Inflammatory macrophage treated with lipopolysaccharide for 4 hours (primary cell): ENCODE measurements at regions not wholly inside any gene's neighbourhood (a gene's known extent, or its start where the extent isn't known, plus 50 kb on each side); places are given as distances from the start of the nearest gene placed in this dataset.
"Not testable (repeated sequence)": the region's sequence is repeated elsewhere in the genome, so short reads cannot be mapped to it uniquely, and the experiment has no call there.

Source experiments
- DNase-seq: peaks from one replicate; pipeline ENCODE4 v3.0.0-alpha.2; 2020

DNA sequence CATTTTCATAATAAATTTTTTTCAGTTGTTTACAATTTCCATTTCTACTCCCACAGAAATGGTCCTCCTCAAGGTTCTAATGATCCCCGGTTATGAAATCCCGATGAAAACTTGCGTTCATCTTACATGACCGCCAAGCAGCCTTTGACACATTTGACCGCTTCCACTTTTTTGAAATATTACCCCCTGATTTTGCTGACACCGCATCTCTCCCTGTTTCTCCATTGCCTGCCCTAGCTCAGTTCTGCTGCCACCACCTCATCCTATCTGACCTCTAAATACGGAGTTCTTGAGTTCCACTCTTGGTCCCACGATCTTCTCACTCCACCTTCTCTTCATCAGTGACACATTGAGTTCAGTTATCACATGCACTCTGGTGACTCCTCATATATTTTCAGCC is 74.1 kb downstream of the SLC35B3 start:
- DNase-seq = no peak

DNA sequence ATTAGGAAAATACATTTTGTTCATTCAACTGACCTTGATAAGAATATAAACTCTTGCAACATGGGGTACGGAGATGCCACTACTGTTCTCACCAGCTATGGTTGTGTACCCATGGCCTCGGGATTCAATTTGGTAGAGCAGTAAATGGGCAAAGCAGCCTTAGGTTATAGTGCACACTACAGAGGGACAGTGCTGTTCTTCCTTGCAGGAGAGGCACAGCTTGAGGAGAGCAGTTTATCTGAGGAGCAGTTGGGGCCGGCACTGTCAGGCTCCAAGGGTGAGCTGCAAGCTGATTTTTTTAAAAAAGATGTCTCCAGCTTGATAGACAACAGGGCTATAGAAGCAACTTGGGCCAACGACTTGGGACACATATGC is 82.4 kb downstream of the SLC35B3 start:
- DNase-seq = no peak

DNA sequence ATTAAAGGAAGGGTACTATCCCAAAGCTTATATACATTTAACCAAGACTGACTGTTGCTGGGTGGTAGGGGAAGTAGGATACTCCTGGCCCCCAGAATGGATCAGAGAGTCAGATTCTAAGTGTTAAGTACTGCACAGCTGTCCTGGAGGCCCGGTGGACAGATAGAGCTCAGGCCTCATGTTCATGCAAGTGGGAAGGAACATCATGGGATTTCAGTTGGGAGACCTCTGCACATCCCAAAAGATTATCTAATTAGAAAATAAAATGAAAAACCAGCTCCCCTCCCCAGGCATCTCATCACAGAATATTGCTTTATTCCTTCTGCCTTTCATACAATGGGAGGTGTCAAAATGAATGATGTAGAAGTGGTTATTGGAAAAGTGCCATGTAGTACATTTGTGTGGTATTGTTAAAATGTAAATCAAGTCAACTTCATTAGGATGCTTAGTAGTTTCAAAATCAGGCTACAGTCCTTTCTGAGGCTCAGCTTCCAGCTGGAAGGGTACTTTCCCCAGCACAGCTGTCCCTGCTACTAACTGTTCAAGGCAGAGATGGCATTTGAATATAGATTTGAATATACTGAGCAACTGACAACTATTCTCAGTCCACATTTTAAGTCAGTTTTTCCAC is 82.9 kb downstream of the SLC35B3 start:
- DNase-seq = no peak

DNA sequence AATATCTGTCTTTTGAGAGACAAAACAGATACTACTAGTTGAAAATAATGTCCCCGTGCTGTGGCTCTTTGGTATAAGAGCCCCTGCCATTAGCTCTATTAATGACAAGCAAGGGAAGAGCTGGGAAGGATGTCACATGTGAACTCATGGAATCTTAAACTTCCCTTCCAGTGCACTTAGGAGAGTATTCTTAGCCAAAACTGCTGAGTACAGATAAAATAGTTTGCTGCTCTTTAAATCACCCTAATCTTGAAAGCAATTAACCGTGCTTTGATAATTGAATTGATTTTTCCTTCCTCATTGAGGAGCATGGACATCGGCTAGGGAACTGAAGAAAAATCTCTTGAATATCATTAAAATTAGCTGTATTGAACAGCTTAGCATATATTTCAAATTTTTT is 91.7 kb downstream of the SLC35B3 start:
- no peak for DNase-seq

DNA sequence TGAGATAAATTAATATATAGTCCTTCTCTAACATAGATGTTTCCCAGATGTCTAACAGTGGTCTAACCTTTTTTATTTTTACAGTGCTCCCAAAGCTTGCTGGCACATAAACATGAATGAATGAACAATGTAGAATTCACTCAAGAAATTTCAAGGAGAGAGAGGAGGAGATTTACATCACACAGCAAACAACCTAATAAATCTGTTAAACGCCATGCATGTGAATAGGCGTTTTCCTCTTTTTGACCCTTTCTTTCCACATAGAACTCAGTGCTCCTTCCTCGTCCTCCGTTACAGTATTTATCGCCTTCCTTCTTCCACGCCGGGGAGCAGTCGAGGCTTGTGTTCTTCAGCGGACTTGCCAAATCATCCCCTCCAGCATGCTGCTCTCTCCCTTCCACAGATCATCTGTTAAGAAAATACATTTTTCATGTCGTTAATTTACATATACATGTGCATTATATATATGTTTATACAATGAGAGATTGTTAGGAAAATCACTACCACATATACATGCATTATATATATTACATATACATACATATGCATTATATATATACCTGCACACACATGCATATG is 93.0 kb downstream of the SLC35B3 start:
- DNase-seq = no peak

DNA sequence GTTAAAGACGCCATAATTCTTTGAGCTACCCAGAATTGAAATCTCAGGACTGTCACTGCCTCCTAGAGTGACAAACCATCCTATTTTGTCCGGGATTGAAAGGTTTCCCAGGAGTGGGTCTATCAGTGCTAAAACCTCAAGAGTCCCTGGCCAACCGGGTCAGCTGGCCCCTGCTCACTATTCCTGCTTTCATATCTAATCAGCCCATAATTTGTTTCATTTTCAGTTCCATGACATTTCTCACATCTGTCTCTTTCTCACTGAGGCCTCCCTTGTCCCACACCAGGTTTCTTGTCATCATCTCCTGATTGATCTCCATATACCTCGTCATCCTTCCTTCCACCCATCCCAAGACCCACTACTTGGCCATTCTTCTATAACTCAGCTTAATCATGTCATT is 98.2 kb downstream of the SLC35B3 start:
- DNase-seq = no peak

DNA sequence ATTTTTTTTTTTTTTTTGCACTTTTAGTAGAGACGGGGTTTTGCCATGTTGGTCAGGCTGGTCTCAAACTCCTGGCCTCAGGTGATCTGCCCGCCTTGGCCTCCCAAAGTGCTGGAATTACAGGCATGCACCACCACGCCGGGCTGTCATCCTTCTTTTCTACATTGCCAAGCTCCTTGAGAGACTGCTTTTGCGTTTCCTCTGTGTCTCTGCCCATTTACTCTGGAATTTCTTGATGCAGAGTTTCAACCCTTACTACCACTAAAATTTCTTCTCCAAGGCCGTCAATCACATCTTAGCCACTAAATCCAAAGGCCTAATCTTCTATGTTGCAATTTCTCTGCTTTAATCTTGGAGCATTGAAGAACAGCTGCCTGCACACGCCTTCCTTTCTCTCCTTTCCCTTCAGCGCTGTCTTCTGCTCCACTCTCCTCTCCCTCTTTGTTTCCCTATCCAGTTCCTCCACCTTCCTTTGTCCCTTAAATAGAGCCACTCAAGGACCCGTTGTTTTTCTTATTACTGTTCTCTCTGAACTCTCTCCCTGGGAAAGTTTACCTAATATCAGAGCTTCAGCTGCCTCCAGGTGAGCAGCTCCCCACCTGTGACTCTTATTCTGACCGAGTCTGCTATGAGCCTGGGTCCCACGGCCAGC is 98.8 kb downstream of the SLC35B3 start:
- no peak for DNase-seq

DNA sequence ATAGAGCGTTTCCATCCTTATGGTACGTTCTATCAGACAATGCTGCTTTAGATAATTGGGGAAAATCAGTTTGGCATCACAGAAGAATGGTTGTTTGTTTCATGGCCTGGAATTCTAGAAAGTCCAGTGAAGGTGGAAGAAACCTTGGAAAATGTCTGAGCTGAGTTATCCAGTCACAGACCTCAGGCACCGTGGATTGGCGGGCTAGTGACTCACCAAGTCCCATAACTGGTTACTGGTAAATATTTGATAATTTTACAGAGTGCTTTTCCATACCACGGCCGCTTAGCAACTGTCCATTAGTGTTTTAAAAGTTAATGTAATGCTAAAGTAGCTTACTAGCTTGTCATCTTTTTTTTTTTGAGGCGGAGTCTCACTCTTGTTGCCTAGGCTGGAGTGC is 99.4 kb downstream of the SLC35B3 start:
- no peak for DNase-seq

DNA sequence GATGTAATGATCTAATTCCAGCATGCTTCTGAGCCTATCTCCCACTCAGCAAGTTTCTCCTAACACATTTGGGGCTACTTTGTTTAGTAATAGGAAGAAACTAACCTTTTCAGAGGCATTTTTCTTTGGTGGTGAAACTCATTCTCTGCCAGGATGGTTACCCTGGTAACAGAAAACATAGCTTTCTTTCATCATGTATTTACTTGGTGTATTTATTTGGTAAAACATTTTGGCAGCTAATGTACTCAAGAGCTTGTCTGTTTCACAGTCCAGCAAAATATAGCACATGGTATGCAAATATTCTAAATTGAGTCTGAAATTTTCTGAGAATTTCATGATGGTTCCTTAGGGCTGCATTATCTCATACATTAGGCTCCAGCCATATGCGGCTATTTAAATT is 100.0 kb downstream of the SLC35B3 start:
- no peak for DNase-seq

DNA sequence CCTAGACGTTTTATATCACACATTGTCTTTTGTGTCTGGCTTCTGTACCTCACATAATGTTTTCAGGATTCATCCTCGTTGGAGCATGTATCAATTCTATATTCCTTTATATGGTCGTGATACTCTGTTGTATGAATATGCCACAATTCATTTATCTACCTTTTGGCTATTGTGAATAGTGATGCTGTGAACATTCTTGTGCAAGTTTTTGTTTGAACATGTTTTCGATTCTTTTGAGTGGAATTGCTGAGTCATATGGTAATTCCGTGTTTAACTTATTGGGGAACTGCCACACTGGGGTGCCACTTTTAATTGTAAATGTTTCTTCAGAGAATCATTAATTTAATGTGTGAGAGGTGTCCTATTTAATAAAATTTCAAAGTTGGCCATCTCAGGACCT is 101.2 kb downstream of the SLC35B3 start:
- no peak for DNase-seq

DNA sequence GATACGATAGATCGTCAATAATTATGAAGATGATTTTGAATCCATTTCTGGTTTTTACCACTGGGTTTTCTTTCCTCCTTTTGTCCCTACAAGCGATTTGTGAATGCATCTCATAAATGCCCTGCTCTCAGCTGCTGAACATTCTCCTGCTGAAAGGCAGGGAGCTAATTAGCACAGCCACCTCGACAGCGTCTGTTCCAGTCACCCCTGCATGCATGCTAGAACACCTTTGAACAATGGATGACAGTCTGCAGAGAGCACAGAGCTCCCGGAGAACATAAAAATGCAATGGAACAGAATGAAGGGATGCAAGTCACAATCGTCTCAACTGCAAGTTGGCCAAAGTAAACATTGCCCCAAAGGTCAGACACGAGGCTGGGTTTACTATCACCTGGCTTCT is 105.8 kb downstream of the SLC35B3 start:
- no peak for DNase-seq

DNA sequence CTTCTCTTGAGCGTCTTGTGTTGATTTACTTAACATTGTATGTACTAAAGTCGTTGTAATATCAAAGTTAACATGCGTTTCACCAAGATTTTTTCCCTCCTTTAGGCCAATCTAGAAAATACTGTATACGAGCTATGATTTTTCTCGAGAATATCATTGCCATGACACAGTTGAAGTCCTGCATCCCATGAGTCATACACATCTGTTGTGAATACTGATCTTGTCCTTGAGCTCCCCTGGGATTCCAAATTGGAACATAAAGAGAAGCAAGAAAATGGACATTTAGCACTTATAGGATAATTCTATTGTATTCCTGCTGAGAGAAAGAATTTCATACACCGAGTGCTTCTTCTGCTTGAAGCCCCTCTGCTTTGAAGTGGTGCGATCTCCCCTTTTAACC is 109.6 kb downstream of the SLC35B3 start:
- DNase-seq = no peak

DNA sequence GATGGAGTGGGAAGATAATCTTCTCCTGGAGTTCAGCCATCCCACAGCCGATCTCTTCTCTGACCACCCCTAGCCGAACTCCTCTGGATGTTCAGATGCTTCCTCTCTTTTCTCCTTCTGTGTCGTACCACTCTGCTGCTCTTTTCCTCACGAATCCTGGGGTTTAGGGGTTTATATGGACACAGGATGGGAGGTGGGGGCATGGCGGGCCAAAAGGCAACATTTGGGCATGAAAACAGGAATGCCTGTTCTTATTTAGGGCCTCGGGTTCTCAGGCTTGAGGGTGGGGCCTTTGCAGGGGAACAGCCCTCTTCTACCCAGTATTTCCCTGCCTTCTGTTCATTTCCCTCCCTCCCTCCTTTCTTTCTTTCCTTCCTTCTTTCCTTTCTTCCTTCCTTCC is 112.7 kb downstream of the SLC35B3 start:
- no peak for DNase-seq

DNA sequence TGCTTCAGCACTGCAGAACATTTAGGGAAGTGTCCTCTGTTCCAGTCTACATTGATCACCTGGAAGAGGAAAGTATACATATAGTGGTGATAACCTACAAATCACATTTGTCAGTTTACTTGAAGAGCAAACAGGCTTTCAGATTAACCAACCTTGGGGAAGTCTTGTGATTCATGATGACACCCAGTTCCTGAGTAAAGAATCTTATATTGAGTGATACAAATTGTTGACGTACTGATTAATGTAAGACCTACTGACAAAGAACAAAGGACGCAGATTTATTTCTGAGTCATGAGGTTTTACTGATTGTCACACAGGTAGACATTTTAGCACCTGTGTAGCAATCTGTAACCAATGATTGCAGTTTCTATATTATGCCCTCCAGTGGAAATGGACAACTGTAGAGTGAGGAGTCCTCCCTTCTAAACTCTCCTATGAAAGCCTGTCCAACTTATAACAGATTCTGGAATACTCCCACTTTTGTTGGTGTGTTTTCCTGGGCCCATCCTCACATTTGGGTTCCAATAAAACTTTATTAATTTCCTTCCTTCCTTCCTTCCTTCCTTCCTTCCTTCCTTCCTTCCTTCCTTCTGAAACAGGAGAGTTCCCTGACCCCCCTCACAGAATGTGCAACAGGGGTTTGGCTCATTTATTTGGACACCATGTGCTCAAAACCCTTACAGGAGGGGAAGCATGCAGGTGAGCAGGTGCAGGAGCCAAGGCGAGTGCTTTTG is 113.5 kb downstream of the SLC35B3 start:
- no peak for DNase-seq

DNA sequence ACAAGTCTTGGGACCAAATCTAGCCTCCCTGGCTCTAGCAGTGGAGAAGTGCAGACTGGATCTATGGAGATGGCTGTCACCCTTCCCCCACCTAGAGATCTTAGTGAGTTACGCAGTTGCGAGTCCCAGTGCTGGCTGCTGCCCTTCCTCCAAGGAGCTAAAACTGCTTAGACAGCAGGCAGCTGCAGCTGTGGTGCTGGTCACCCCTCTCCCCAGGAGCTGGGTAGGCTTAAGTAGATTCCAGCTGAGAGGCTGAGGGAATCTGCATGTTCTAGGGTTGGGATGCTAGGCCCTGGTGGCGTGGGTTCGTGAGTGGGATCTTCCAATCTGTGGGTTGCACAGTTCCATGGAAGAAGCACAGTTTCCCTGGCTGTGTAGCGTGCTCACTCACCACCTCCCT is 120.2 kb downstream of the SLC35B3 start:
- DNase-seq = no peak

DNA sequence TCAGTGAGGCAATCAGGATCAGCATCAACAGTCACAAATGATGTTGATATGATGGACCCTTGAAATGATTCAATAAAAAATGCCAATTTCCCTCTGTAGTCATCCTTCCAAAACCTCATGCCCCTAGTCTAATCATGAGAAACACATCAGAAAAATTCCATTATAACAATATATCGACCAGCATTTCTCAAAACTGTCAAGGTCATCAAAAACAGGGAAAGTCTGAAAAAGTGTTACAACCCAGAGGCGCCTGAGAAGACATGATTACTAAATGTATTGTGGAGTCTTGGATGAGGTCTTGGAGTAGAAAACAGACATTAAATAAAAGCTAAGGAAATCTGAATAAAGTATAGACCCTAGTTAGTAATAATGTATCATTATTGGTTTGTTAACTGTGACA is 133.8 kb downstream of the SLC35B3 start:
- no peak for DNase-seq

DNA sequence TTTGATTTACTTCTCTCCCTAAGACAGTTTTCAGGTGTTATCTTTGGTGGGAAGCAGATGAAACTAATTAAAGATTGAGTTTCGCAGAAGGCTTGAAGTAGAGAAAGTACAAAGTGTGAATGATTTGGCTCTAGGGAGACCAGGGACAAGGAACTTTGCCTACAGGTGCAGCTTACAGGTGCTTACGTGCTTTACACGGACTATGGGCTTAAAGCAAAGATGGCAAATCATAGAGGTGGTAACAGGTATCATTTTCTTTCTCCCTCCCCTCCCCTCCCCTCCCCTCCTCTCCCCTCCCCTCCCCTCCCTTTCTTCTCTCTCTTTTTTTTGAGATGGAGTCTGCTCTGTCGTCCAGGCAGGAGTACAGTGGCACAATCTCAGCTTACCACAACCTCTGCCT is 136.3 kb downstream of the SLC35B3 start:
- DNase-seq = no peak

DNA sequence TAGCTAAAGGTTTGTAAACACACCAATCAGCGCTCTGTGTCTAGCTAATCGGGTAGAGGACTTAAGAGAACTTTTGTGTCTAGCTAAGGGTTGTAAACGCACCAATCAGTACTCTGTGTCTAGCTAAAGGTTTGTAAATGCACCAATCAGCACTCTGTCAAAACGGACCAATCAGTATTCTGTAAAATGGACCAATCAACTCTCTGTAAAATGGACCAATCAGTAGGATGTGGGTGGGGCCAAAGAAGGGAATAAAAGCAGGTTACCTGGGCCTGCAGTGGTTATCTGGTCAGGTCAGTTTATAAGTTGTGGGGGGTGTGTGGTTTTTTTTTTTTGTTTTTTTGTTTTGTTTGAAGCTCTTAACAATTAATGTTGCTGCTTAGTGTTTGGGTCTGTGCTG is 152.4 kb downstream of the SLC35B3 start:
- DNase-seq = not testable (repeated sequence)

DNA sequence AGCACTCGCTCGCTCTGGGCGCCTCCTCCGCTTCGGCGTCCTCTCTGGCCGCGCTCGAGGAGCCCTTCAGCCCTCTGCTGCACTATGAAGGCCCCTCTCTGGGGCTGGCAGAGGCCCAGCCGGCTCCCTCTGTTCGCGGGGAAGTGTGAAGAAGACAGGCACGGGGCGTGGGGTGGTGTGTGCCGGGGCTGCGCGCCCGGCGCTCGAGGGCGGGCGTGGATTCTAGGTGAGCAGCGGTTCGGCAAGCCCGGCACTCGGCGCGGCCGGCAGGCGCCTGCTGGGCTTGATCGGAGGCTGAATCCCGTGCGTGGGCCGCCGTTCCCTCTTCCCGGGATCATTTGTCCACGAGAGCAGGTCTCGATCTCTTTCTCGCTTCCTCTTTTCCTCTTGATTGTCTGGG is 153.0 kb downstream of the SLC35B3 start:
- no peak for DNase-seq

DNA sequence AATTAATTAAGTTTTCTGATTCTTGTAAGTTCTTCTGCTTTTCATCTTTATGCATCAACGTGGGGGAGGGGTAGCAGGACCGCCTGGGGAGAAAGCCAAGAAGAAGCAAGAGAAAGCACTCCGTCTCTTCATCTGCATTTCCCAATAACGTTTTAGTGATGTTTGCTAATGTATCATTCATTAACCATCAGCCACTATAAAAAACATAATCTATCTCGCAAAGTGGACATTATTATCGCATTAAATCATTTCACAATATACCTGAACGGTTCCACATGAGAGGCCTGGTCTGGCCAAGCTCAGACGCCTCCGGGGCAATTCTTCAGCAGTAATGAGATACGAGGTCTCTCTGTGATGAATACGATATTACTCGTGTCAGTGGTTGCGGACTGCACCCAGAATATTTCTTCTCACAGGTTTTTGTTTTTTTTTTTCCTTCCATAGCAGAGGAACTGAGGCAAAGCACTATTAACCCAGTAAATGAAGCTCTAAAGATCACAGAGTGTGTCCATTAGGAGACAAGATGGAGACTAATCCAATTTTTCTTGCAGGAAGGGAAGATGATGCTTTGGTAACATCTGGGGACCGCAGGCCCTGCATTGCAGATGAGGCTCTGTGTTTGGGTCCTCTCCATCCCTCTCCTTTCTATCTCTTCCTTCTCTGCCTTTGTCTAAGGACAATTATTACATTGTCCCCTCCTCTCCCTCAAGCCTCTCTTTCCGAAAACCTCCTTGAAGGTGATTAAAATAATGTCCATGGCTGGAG is 156.1 kb downstream of the SLC35B3 start:
- no peak for DNase-seq

DNA sequence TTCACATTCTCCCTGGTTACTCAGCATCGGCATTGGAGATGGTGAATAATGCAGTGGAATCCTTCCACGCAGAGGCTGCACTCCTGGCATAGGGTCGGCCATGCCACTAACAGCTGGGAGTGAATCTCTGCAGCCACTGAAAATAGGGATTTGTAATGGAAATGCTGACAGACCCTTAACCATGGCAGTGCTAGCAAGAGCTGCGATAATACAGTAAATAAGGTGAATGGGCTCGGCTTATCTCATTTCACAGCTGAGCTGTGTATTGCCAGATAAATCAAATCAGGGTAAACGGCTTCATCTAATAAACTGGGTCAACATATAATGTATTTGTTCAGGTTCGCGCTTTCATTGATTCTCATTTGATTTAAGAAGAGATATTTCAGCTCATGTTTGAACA is 156.8 kb downstream of the SLC35B3 start:
- no peak for DNase-seq

DNA sequence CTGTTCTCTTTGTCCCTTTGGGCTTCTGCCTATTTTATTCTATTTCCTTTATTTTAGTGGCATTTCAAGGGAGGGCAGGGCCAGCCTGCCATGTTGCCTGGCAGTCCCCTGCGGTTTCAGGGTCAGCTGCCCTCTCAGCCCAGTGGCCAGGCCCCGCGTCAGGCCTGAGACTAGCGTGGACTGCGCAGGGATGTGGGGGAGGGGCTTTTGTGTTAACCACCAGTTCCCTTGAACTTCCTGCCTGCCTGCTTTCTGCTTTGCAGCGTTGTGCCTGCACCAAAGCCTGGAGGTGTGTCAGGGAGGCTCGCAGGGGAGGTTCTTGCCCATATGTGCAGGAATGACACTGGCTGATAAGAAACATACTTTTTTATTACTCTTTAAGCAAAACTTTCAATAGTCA is 157.6 kb downstream of the SLC35B3 start:
- no peak for DNase-seq

DNA sequence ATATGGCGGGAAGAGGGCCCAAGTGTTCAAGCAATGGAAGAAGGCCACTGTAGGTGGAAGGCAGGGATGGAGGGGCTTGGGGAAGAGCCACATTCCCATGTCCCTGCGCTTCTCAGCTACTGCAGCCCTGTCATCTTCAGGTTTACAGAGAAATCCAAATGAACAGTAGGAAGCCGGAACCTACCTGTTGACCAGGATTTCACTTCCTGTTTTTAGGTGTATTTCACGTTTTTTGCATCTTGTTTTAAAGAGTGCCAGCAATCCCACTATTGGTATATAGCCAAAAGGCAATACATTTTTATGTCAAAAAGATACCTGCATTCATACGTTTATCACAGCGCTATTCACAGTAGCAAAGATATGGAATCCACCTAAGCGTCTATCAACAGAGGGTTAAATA is 159.2 kb downstream of the SLC35B3 start:
- no peak for DNase-seq
